ENCODE measurements at regions not wholly inside any gene's neighbourhood (a gene's known extent, or its start where the extent isn't known, plus 50 kb on each side); places are given as distances from the start of the nearest gene placed in this dataset.

DNA sequence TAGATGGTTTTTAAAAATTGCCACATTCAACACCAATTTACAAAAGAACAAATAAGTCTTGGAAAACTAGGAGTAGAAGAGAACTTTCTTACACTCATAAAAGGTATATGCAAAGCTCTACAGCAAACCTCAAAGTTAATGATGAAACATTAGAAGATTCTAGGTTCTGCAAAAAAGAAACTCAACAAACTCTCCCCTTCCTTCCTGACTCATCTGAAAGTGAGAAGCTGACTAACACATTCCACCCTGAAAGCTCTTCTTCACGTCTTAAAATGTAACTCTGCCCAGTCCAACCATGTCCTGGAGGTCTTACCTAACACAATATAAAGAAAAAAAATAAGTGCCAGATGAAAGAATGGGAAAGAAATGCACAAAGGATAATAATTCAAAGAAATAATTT is 218.9 kb upstream of the ISX start:
- DNase-seq, result no peak

DNA sequence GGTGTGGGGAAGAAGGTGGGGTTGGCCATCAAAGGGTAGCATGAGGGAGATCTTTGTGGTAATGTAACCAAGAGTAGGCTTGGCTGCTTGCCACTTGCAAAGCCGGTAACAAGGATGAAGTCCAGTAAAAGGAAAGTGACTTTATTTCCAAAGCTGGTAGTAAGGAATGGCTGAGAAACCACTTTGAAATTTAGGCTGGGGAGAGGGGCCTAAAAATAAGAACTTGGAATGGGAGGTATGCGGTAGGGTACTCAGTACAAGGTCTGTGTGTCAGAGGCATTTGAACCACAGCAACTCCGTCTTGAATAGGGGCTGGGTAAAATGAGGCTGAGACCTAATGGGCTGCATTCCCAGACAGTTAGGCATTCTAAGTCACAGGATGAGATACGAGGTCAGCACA is 216.0 kb upstream of the ISX start:
- DNase-seq, result no peak

DNA sequence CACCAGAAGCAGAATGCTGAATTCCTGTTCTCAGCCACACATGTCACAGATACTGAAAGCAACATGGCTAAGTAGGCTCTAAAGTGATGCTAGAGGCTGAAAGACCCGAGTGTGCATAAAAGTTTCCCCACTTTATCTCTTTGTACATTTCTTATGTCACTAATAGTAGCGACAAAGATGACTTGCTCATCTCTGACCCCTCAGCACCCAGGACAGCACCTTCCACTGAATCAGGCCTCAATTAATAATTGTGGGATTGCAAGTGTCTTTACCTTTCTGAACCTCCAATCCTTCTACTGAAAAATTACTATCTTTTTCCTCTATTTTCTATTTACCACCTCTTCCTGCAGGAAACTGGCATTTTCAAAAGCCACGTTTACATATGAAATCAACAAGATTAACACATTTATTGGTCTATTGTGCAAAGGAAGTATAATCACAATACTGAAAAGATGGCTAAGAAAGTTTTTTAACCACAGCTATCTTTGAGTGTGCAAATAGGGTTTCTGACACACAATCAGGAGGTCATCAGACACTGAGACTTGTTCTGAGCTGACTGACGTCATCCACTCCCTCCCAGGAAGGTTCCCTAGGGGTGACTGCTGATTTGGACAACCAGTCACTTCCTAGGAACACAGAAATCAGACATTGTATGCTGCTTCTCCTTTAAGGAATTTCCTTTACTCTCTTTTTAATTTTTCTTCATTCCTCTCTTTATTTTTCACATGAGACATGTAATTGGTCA is 213.9 kb upstream of the ISX start:
- DNase-seq, result no peak

DNA sequence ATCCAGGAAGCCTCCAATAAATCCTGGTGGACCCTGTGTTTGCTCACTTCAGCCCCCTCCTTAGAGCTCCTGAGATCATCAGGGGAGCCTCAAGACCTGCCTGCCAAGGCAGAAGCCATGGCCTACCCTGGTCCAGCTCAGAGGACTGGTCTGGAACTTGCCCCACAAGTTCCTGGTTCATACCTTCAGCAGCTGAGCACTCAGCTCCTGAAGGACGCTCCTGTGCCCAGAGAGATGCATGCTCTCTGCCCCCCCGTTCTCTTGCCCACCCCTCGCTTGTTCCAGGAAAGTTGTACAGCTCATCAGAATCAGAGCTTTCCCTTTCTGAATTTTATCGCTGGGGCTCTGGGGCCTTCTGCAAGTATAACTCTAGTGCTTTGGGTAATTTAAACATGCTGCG is 210.5 kb upstream of the ISX start:
- no peak for DNase-seq

DNA sequence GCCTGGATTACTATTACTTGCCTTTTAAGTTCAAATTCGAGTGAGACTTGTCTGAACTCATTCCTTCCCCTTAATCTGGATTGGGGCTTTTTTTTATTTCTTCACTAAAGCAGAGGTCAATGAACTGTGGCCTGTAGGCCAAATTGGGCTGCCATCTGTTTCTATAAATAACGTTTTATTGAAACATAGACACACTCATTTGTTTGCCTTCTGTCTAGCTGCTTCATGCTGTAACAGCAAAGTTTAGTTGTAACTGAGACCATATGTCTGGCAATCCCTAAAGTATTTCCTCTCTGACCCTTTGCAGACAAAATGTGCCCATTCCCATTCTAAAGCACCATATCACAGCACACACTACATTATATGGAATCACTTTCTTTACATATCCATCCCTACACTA is 207.9 kb upstream of the ISX start:
- DNase-seq, result no peak

DNA sequence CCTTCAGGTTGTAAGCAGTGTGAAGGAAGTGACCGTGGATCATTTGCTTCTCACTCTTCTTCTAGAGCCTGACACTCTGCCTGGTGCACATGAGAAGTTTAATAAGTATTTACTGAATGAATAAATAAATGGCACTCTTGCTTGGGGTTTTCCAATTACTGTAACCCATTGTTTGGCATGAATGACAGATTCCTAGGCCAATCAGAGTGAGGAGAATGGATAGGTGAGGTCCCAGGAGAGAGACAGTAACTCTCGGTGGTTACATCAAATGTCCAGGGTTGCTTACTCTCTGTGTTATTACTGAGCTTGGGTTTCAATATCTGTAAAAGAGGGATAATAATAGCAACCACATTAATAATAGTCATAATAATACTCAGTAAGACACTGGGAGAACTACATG is 204.2 kb upstream of the ISX start:
- no peak for DNase-seq

DNA sequence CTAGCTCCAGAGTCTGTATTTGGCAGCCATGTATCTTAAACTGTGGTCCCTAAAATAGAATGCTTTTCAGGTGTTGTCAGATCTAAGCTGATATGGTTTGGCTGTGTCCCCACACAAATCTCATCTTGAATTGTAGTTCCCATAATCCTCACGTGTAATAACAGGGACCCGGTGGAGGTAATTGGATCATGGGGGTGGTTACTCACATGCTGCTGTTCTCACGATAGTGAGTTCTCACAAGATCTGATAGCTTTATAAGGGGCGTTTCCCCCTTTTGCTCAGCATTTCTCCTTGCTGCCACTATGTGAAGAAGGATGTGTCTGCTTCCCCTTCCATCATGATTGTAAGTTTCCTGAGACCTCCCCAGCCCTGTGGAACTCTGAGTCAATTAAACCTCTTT is 199.9 kb upstream of the ISX start:
- no peak for DNase-seq

DNA sequence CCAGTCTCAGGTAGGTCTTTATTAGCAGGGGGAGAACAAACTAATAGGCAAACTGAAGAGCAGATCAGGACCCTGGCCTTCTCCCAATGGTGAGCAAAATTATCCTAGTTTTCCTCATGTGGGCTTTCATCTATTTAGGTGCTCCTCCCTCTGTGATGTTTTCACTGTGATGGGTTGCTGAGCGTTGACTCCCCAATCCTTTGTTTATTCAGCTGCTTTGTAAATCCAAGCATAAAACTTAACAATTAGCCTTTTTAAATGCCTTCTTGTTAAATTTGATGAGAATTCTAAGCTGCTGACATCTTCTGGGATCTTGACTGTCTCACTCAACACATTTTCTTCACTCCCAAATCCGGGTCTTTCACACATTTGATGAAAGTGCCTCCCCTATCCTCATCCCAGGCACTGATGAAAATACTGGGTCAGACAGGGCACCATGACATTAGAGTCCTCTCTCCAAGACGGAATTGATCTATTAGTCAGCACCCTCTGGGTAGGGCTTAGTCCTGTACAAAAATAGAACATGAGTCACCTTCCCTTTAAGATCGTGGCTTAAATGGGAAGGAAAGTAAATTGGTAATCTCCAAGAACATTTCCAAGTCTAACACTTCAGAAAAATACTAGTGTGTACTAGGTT is 199.3 kb upstream of the ISX start:
- no peak for DNase-seq

DNA sequence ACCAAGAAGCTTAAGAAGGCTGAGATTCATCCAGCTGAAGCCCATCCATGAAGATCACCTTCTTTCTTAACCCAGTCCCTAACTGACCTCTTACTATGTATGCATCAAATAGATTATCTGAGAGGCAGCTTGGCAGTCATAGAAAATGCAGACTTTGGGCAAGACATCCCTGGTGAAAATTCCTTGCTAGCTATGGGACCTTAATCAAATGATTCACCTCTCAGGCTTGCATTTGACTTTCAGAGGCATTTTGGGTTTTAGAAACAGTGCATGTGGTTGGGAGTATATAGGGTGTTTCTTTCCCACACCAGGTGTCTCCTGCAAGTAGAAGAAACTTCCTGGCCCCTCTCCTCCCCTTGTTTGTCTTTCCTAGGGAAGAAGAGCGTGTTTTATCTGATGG is 188.5 kb upstream of the ISX start:
- no peak for DNase-seq

DNA sequence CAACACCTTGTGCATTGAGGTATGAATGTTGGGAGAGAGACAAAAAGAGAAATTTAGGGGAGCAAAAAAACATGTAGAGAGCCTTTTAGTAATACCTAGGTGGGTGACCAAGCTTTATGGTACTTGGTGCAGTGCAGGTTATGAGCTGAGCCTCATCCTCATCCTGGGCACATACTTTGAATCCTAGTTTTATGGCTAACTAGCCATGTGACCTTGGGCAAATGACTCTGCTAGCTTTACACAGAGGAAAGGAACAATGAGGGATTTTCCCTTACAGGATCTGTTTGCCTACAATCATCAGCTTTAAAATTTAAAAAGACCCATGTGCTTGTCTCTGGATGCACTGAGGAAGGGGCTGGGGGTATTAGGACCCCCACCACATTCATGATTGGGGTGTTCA is 187.8 kb upstream of the ISX start:
- no peak for DNase-seq

DNA sequence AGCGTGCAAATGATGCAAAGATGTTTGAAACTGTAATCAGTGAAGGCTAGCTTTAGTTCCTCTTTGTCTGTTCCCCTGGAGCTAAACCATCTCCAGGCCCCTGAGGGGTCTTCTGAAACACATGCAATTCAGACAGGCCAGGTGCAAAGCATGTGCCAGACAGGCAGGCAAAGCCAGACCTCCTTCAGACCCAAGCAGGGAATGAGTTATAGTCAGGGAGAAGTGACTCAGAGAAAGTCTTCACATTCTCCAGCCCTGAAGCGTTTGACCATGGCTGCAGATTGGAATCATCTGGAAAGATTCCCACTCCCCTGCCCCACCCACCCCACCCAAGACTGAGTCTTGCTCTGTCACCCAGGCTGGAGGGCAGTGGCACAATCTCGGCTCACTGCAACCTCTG is 187.0 kb upstream of the ISX start:
- DNase-seq, result no peak

DNA sequence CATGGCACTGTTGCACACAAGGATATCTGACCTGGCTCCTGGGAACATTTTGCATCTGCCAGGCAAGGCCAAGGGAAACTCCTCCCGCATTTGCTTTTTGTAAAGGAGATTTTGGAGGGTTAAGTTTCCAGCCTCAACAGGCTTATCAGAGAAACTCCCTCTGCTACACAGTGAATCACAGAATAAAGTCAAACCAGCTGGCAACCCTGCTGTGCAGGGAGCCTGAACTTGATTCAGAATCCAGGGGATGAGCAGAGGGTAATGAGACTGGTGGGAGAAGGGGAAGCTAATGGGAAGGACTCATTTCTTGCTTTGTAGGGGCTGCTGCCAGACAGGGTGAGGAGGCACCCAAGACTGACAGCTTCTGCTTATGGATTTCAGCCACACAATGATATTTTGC is 185.3 kb upstream of the ISX start:
- DNase-seq, result no peak

DNA sequence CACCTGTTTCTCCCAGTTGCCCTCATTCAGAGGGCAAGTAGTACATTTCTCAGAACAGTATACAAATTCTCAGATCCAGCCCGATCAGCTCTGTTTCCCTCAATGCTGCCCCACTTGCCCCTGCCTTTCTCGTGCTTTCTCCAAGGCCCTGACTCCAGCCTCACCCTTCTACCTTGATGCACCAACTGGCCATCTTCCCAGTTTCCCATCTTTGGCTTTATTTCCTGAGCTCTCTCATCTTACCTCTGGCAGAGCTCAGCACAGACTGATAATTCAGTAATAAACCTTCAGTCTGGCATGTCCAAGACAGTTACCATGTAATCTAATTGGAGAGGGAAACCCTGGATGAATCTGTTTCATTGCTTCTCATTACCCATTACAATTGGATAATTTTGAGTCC is 184.5 kb upstream of the ISX start:
- DNase-seq, result no peak

DNA sequence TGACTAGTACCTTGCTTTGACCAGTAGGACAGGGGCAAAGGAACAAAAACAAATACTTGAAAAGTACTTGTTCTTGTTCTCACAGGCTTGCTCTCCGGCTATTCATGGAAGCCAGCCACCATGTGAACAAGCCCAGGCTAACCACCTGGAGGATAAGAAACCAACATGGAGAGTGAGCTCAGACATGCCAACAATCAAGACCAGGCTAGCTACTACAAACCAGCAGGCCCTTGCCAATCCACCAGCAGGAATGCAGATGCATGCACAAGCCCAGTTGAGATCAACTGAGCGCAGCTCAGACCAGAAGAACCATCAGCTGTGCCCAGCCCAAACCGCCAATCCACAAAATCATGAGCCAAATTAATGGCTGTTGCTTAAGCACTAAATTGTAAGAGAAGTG is 180.1 kb upstream of the ISX start:
- DNase-seq, result no peak

DNA sequence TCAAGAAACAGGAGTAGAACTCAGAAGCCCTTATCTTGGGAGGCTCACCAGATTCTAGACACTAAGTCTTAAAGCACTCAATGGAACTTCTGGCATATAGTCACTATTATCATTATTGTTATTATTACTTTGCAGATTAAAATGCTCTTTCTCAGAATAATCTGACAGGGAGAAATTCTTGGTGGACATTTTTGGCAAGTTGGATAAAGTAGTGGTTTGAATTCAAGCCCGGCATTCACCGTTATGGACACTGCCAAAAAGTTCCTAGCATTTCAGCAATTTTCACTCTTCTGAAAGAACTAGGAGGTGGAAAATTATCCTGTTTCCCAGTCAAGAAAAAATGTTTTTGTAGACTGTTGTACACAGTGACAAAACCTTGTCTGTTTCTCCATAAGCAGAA is 179.6 kb upstream of the ISX start:
- DNase-seq, result no peak

DNA sequence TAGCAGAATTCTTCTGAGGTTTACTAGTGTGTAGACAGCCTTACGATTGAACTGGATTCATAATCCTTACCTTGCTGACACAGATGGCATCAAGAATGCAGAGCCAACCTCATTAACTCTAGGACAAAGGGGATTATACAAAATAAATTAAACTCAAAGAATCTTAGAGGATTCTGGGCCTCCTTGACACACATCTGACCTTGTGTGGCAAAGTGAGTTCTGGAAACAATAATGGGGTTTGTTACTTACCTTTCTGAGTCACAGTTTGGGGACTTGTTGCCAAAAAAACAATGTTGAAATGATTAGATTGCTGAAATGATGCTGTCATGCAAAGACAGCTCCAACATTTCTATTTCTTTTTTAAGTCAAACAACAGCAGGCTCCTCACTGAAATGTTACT is 179.1 kb upstream of the ISX start:
- DNase-seq, result no peak

DNA sequence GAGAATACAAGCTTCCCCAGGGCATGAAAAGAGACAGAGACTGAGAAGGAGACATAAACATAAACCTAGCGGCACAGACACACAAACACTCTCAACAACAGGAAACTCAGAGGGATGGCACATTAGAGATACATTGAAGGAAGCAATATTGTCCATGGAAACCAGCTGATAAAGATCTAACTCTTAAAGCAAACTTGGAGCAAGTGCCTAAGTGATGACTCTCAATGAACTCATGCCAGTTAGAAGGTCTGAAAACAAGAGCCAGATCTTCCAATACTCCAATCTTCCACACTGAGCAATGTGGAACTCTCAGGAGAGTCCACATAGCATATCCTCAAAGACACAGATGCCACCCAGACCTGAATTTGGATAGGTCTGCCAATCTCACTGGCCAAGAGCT is 168.8 kb upstream of the ISX start:
- no peak for DNase-seq

DNA sequence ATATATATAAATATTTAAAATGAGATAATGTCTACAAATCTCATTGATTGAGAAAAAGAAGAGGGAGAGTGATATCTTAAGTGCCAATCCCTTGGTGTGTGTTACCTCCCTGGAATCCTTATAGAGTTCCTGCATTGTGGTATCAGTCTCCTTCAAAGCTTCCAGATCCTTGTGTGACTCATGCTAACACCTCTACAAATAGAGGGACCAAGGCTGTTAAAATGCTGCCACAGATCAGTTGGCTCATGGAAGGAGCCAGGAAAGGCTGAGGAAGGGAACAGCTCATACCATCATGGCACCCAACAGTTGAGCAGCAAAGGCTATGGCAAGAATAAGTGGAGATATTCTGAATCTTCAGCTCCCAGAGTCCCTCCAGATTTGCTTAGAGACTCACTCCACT is 163.6 kb upstream of the ISX start:
- DNase-seq, result no peak

DNA sequence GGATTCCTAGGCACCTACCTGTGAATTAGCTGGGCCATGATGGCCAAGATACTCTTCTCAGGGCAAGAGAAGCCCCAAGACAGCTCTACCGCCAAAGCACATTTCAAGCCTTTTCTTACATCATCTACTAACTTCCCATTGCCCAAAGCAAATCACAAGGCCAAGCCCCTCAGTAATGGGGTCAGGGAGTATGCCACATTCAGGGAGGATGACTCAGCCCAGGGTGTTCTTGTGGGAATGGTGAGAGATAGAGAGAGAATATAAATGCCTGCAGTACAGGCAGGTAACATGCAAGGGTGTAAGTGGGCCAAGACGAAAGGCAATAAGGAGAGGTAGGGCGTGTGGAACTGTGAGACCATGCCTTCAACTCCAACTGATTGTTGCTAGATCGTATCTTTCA is 162.5 kb upstream of the ISX start:
- no peak for DNase-seq

DNA sequence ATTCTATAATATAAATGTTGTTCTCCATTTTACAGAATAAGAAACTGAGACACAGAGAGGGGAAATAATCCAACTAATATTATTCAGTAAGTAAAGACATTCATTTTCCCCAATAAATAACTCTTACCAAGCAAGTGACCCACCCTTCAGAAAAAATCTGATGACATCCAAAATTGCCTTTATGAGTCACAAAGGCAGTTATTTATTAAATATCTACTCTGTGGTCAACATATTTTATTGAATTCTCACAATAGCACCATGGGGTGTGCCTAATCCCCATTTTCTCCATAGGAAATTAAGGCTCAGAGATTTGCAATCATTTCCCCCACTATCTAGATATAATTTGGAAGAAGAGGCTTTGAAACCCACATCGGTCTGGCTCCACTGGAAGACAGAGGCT is 161.5 kb upstream of the ISX start:
- DNase-seq, result no peak

DNA sequence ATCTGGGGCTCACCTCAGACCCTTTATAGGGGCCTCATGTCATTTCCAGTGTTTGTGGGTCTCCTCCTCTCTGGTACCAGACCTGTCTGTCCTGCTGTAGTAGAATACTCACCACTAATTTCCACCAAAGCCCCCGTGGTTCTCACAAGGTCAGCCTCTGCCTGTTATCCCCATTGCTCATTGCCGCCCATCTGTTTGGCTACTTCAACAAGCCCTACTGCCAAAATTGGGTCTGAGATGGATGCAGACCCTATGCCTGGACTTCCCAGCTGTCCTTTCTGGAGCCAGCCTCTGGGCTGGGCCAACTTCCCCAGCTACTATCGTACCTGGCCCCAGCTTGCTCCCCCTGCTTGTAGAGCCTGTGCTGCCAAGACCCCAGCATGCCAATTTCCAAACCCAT is 152.1 kb upstream of the ISX start:
- no peak for DNase-seq

DNA sequence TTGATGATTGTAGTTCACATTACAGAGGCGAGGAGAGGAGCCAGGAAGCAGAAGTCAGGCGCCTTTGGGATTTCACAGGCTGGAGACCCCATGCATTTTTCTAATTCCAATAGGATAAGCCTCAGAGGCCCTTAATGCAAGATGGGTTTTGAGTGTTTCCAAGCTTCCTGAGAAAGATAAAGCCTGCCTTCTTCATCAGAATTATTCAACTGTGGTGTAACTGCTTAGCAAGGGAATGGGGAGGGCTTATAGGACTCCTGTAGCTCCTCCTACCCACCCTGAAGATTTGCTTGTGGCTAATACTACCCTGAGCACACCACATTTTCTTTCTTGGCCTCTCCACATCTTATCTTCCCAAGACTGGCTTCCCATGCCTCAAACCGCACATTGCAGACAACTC is 151.1 kb upstream of the ISX start:
- DNase-seq, result no peak

DNA sequence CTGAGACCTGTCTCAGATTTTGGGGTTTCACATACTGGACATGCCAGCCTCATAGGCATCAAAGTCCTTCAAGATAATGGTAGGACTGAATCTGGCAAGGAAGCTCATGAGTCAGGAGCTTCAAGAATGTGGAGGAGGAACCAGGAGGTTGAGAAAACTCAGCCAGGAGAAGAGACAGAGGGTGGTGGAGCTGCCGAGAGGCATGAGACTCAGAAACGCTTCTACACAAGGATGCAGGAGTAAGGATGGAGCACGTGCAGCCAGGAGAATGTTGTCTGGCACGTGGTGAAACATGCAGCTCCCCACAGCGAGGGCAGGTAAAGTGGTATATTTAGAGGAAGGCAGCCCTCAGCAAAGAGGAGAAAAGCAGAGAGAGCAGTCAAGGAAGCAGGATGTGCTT is 148.7 kb upstream of the ISX start:
- no peak for DNase-seq

DNA sequence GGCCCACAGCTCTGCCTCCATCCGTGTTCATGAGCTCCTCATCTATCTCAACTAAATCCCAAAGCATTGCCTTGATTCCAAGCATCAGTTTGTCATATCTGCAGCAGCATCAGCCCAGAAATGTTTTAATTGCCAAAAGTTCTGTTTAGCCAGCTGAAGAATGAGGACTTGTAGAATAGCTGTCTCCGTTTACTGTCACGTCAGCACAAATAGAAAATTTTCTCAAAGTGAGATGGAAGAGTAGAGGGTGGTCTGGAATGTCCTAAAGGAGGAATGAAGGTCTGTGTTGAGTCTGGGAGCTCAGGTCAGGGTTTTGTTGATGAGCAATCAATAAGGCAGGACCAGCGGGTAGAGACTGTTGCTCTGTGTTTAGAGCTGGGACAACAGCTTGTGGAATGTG is 134.9 kb upstream of the ISX start:
- no peak for DNase-seq

DNA sequence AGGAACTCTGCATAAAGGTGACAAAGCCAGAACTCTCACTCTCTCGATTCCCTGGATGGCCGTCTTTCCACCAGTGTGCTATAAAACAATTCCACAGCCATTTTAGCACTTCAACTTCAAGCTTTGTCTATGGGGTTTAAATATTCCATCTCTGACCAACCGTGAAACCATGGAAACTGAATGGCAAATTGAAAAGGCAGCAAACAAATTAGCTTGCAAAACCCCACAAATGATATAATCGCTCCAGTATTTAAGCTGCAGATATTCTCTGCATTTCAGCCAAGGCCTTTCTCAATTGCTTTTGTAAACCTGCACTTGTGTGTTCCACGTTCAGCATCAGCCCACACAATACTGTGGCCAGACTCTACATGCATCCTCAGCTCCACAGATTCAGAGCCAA is 131.7 kb upstream of the ISX start:
- no peak for DNase-seq
